ENCODE measurements at regions not wholly inside any gene's neighbourhood (a gene's known extent, or its start where the extent isn't known, plus 50 kb on each side); places are given as distances from the start of the nearest gene placed in this dataset.

DNA sequence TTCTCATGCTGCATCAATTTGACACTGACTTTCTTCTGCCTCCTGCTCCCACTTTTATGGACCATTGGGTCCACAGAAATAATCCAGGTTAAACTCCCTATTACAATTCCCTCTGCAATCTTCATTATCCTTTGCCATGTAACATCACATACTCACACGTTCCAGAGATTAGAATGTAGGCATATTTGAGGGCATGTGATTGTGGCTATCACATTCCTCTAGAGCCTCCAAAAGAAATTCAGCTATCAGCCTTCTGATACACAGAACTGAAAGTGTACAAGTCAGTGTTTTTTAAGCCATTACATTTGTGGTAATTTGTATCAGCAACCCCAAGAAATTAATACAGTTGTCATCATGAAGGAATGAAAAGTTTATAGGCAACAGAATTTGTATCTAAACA lies 892.4 kb downstream of the RPS29 start:
- TF ChIP-seq CTCF (IDR thresholded peaks at IDR 0.05; ENCODE audit: low read depth, low read length, poor library complexity, severe bottlenecking) (no peak), EZH2phosphoT487 (IDR thresholded peaks at IDR 0.05; ENCODE audit: borderline replicate concordance, low read length) (no peak)
